ENCODE measurements at regions not wholly inside any gene's neighbourhood (a gene's known extent, or its start where the extent isn't known, plus 50 kb on each side); places are given as distances from the start of the nearest gene placed in this dataset.

DNA sequence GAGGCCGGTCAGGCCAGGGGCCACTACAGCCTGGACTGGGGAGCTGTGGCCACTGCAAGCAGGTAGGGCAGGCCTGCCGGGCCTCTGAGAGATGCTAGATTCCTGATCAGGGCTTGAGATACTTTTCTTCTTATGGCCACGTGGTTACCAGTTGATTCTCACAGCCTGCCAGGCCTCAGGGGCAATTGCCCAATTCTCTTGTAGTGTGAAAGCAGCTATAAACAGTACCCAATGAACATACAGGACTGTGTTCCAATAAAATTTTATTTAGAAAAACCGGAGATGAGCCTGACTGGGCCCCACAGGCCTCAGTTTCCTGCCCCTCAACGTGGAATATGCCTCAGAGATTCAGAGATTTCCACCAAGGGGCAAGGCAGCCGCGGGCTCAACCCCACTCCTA, 475.2 kb downstream of the TCERG1L start:
- H3K4me3 ChIP-seq (ENCODE audit: low read depth, low read length): no peak overlapping the region
- no peak for DNase-seq (ENCODE audit: low read depth)

- DNase-seq (ENCODE audit: low read depth): no peak
- H3K4me3 ChIP-seq (ENCODE audit: low read depth, low read length): no peak overlapping the region
Observed at GRCh38 chr10:130843051-130843653, 468.4 kb downstream of the TCERG1L start.

GRCh38 chr10:130844310-130844709, 467.2 kb downstream of the TCERG1L start:
- DNase-seq (ENCODE audit: low read depth): no peak
- no peak overlapping the region for H3K4me3 ChIP-seq (ENCODE audit: low read depth, low read length)

GRCh38 chr10:130847170-130847569, 464.4 kb downstream of the TCERG1L start:
- H3K4me3 ChIP-seq (ENCODE audit: low read depth, low read length): no peak overlapping the region
- no peak for DNase-seq (ENCODE audit: low read depth)

DNA sequence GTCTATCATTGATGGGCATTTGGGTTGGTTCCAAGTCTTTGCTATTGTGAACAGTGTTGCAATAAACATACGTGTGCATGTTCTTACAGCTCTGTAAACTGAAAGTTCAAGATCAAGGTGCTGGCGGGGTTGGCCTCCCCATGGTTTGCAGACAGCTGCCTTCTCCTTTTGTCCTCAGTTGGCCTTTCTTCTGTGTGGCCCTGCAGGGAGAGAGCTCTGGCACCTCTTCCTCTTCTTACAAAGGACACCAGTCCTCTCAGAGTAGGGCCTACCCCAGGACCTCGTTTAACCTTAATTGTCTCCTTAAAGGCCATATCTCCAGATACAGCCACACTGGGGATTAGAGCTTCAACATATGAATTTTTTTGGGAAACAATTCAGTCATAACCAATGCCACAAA, 462.7 kb downstream of the TCERG1L start:
- no peak overlapping the region for H3K4me3 ChIP-seq (ENCODE audit: low read depth, low read length)
- DNase-seq (ENCODE audit: low read depth): no peak

DNA sequence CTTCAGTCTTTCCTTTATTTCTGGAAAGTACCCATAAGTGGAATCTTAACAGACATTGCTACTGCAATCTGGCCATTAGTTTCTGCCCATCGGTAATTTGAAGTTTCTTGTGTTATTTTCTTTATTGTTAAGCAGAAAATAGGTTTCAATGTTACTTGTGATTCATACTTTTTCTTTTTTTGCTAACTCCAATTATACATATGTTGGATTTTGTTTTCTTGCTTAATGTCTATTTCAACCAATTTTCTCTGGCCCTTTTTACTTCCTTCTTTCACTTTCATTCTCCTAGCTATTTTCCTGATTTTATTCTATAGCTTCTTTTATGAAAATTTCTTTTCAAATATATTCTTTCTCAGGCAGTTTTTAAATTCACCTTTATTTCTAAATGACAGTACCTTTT, 457.4 kb downstream of the TCERG1L start:
- no peak overlapping the region for H3K4me3 ChIP-seq (ENCODE audit: low read depth, low read length)
- DNase-seq (ENCODE audit: low read depth): no peak

DNA sequence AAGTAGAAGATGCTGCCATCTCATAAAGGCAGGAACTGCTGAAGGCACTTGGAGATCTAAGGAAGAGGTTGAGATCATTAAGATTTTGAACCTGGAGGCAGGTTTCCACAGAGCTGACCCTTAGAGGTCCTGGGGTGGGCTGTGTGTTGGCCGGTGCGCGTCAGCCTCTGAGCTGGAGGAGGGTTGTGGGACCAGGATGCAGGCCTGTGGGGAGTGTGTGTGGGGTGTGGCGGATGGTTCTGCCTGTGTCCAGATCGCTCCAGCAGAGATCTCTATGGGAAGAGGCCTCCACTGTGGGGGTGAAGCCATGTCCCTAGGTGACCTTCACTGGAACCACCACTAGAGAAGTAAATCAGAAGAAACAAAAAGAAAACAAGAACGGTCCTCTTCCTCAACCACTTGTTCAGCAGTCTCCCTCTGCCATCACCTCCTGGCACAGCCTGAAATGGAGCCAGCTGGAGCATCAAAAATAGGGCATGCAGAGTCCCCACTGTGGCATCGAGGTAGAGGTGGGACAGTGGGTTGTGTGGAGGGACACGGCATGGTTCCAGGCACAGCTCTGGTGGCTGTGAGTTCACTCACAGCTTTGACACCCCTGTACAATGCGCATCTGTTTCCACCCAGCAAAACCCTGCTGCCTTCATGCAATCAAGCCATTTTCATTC, 453.8 kb downstream of the TCERG1L start:
- H3K4me3 ChIP-seq (ENCODE audit: low read depth, low read length): no peak overlapping the region

GRCh38 chr10:130858626-130859025, 452.9 kb downstream of the TCERG1L start:
- DNase-seq (ENCODE audit: low read depth): no peak
- H3K4me3 ChIP-seq (ENCODE audit: low read depth, low read length): no peak overlapping the region

More for the DNA sequence above, 453.8 kb downstream of the TCERG1L start:
- no peak for DNase-seq (ENCODE audit: low read depth)

GRCh38 chr10:130859427-130859826, 452.1 kb downstream of the TCERG1L start:
- H3K4me3 ChIP-seq (ENCODE audit: low read depth, low read length): no peak overlapping the region
- DNase-seq (ENCODE audit: low read depth): no peak

- DNase-seq (ENCODE audit: low read depth): no peak
- no peak overlapping the region for H3K4me3 ChIP-seq (ENCODE audit: low read depth, low read length)
Observed at GRCh38 chr10:130862122-130862521, 449.4 kb downstream of the TCERG1L start.

GRCh38 chr10:130862626-130863025, 448.9 kb downstream of the TCERG1L start:
- H3K4me3 ChIP-seq (ENCODE audit: low read depth, low read length): no peak overlapping the region
- no peak for DNase-seq (ENCODE audit: low read depth)

DNA sequence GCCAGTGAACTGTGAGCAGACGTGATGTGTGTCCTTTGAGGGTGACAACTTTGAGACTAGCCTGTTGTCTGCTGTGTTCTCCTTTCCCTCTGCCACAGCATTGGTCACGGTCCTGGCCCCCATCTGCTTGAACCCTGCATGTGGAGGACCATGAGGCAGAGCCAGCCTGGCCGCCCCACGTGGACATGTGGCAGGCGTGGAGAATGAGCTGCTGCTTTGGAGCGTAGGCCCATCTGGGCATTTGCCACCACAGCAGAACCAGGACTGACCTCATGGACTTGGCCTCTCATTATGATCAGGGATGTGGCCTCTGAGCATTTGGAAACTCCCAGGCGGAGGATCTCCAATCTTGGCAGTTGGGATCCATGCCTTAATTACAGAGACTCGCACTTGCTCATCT, 448.5 kb downstream of the TCERG1L start:
- DNase-seq (ENCODE audit: low read depth): no peak
- H3K4me3 ChIP-seq (ENCODE audit: low read depth, low read length): no peak overlapping the region

GRCh38 chr10:130864961-130865818, 446.3 kb downstream of the TCERG1L start:
- DNase-seq (ENCODE audit: low read depth): no peak
- H3K4me3 ChIP-seq (ENCODE audit: low read depth, low read length): no peak overlapping the region

- H3K4me3 ChIP-seq (ENCODE audit: low read depth, low read length): no peak overlapping the region
- no peak for DNase-seq (ENCODE audit: low read depth)
Observed at GRCh38 chr10:130866857-130867256, 444.7 kb downstream of the TCERG1L start.

GRCh38 chr10:130867446-130868194, 443.9 kb downstream of the TCERG1L start:
- no peak for DNase-seq (ENCODE audit: low read depth)
- H3K4me3 ChIP-seq (ENCODE audit: low read depth, low read length): no peak overlapping the region

DNA sequence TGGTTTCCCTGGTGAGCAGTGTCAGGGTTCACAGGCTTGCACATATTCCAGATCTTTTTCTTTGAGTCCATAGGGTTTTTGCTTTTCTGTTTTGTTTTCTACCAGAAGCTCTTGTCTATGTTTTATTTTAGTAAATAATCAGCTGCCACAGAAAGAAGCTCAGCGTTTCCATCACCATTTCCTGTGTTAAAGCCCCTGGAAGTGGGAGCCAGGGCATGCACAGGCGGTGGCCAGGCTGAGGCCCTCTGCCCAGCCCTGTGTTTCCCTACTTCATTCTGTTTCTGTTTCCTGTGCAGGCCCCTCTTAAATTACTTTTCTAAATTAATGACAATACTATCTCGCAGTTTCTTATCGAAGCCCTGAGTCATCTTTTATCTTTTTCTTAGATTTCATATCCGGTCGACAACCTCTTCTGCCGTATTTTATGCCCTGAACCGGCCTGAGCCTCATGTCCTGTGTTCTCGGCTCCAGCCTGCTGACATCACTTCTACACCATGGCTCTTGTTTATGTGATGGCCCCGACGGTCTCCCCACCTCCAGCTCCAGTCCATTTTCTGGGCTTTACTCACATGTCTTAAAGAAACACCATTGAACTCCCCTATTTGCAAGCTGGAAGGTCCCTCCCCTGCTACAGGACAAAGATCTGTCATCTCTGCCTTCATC, 442.2 kb downstream of the TCERG1L start:
- no peak overlapping the region for H3K4me3 ChIP-seq (ENCODE audit: low read depth, low read length)
- DNase-seq (ENCODE audit: low read depth): no peak

GRCh38 chr10:130871406-130871805, 440.1 kb downstream of the TCERG1L start:
- no peak overlapping the region for H3K4me3 ChIP-seq (ENCODE audit: low read depth, low read length)
- DNase-seq (ENCODE audit: low read depth): no peak

- no peak overlapping the region for H3K4me3 ChIP-seq (ENCODE audit: low read depth, low read length)
- no peak for DNase-seq (ENCODE audit: low read depth)
Observed at GRCh38 chr10:130873636-130874035, 437.9 kb downstream of the TCERG1L start.

GRCh38 chr10:130875116-130875515, 436.4 kb downstream of the TCERG1L start:
- H3K4me3 ChIP-seq (ENCODE audit: low read depth, low read length): no peak overlapping the region
- DNase-seq (ENCODE audit: low read depth): no peak

All from skeletal muscle cell (primary cell).